HepG2 (cell line): ENCODE measurements at regions not wholly inside any gene's neighbourhood (a gene's known extent, or its start where the extent isn't known, plus 50 kb on each side); places are given as distances from the start of the nearest gene placed in this dataset.

ENCODE experiments used
- CCDC6 ChIP-seq: sonication (generic); formaldehyde crosslinking; IDR thresholded peaks from 2 replicates; pipeline ENCODE4 v1.8.1; 2022; ENCODE audit warnings: mild to moderate bottlenecking, missing genetic modification reagents, moderate library complexity
- HDAC1 ChIP-seq: sonication (generic); formaldehyde crosslinking; IDR thresholded peaks from 2 replicates; pipeline ENCODE4 v1.5.1; 2020; ENCODE audit warnings: mild to moderate bottlenecking, missing genetic modification reagents
- HOXA7 ChIP-seq: sonication (generic); formaldehyde crosslinking; IDR thresholded peaks from 2 replicates; pipeline ENCODE4 v1.8.1; 2022; ENCODE audit warnings: mild to moderate bottlenecking, missing genetic modification reagents, moderate library complexity
- HOXA9 ChIP-seq: sonication (generic); formaldehyde crosslinking; IDR thresholded peaks from 2 replicates; pipeline ENCODE4 v1.8.1; 2022; ENCODE audit warnings: missing genetic modification reagents, mild to moderate bottlenecking, moderate library complexity, borderline replicate concordance
- NAIF1 ChIP-seq: sonication (generic); formaldehyde crosslinking; IDR thresholded peaks from 2 replicates; pipeline ENCODE4 v1.5.0; 2020; ENCODE audit warnings: mild to moderate bottlenecking, missing genetic modification reagents, borderline replicate concordance
- PHF5A ChIP-seq: IDR thresholded peaks from one replicate; pipeline ENCODE4 v1.6.1; 2018; ENCODE audit warnings: low read depth, missing genetic modification reagents; ENCODE audit not compliant: unreplicated experiment
- SP140L ChIP-seq: sonication (generic); formaldehyde crosslinking; IDR thresholded peaks from 2 replicates; pipeline ENCODE4 v1.4.0; 2020; ENCODE audit warnings: missing genetic modification reagents, borderline replicate concordance
- TMF1 ChIP-seq: sonication (generic); formaldehyde crosslinking; IDR thresholded peaks from 2 replicates; pipeline ENCODE4 v1.8.1; 2022; ENCODE audit warnings: low read depth, missing genetic modification reagents
- ZNF264 ChIP-seq: sonication (generic); formaldehyde crosslinking; IDR thresholded peaks from 2 replicates; pipeline ENCODE4 v1.4.0; 2020; ENCODE audit warnings: missing genetic modification reagents
- ZNF350 ChIP-seq: sonication (generic); formaldehyde crosslinking; IDR thresholded peaks from 2 replicates; pipeline ENCODE4 v1.4.0; 2020; ENCODE audit warnings: mild to moderate bottlenecking, low read depth, missing genetic modification reagents, borderline replicate concordance
- ZNF468 ChIP-seq: sonication (generic); formaldehyde crosslinking; IDR thresholded peaks from 2 replicates; pipeline ENCODE4 v1.8.0; 2022; ENCODE audit warnings: mild to moderate bottlenecking, moderate library complexity, missing genetic modification reagents
- ZNF547 ChIP-seq: sonication (generic); formaldehyde crosslinking; IDR thresholded peaks from 2 replicates; pipeline ENCODE4 v1.5.1; 2020; ENCODE audit warnings: mild to moderate bottlenecking, missing genetic modification reagents
- ZNF644 ChIP-seq: IDR thresholded peaks from 2 replicates; pipeline ENCODE4 v1.6.1; 2016; ENCODE audit warnings: low read depth
- ZNF7 ChIP-seq: IDR thresholded peaks from 2 replicates; pipeline ENCODE4 v1.6.1; 2016; ENCODE audit warnings: missing biosample characterization, missing genetic modification reagents
- TF ChIP-seq, protein P1 (sequence below): sonication (generic); formaldehyde crosslinking; IDR thresholded peaks from 2 replicates; pipeline ENCODE4 v1.4.0; 2020; ENCODE audit warnings: mild to moderate bottlenecking, missing genetic modification reagents
- TF ChIP-seq, protein P2 (sequence below): sonication (generic); formaldehyde crosslinking; conservative IDR thresholded peaks from 2 replicates; pipeline ENCODE4 v1.4.0; 2020; ENCODE audit warnings: missing genetic modification reagents

DNA sequence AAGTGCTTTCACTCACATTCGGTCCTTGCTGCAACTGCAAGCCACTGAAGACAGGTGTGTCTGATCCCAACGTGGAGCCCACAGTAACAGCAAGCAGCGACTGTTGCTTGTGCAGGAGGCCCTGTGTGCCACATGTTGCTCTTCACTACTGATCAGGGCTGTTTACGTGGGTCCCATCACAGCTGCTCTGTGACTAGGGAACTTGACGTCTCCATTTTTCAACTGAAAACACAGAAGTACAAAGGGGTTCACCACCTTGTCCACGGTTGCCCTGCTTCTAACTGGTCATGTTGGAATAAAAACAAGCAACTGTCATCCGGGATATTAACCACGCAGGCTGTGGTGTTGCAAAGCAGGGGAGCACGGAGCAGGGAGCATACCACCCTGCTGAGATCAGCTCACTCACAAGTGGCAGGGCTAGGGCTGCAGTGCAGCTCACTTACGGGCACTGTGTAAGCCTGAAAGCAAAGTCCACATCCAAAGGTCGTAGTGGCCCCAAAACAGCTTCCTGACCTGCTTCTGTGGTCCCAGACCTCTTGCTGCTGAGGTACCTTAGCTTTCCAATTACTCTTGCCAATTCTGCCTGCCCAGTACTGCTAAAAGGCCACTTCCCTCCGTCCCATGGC lies 105.8 kb upstream of the DUSP22 start (continued):
- no peak for TF ChIP-seq TMF1 (CRISPR knock-in tag)
- TF ChIP-seq ZNF468 (CRISPR knock-in tag), result no peak
- TF ChIP-seq ZNF644 (CRISPR knock-in tag), result no peak
- no peak for TF ChIP-seq SP140L (CRISPR knock-in tag)
- TF ChIP-seq, protein P1, sequence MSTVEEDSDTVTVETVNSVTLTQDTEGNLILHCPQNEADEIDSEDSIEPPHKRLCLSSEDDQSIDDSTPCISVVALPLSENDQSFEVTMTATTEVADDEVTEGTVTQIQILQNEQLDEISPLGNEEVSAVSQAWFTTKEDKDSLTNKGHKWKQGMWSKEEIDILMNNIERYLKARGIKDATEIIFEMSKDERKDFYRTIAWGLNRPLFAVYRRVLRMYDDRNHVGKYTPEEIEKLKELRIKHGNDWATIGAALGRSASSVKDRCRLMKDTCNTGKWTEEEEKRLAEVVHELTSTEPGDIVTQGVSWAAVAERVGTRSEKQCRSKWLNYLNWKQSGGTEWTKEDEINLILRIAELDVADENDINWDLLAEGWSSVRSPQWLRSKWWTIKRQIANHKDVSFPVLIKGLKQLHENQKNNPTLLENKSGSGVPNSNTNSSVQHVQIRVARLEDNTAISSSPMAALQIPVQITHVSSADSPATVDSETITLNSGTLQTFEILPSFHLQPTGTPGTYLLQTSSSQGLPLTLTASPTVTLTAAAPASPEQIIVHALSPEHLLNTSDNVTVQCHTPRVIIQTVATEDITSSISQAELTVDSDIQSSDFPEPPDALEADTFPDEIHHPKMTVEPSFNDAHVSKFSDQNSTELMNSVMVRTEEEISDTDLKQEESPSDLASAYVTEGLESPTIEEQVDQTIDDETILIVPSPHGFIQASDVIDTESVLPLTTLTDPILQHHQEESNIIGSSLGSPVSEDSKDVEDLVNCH (CRISPR knock-in tag), result 0 out of 2 replicates have a peak, but pooled peaks have one; percentile 63
- TF ChIP-seq PHF5A, result no peak
- TF ChIP-seq ZNF264 (CRISPR knock-in tag), result peak; percentile 80; the same call in 1 of the 2 replicates
- TF ChIP-seq ZNF350 (CRISPR knock-in tag), result peak; percentile 23; the same call in 1 of the 2 replicates
- TF ChIP-seq HOXA7 (CRISPR knock-in tag), result 0 out of 2 replicates have a peak, but pooled peaks have one; percentile 58
- TF ChIP-seq CCDC6 (CRISPR knock-in tag), result 0 out of 2 replicates have a peak, but pooled peaks have one; percentile 2
- TF ChIP-seq HDAC1 (CRISPR knock-in tag), result peak; percentile 20; the same call in 1 of the 2 replicates
- 0 out of 2 replicates have a peak, but pooled peaks have one; percentile 14 for TF ChIP-seq ZNF547 (CRISPR knock-in tag)
- TF ChIP-seq, protein P2, sequence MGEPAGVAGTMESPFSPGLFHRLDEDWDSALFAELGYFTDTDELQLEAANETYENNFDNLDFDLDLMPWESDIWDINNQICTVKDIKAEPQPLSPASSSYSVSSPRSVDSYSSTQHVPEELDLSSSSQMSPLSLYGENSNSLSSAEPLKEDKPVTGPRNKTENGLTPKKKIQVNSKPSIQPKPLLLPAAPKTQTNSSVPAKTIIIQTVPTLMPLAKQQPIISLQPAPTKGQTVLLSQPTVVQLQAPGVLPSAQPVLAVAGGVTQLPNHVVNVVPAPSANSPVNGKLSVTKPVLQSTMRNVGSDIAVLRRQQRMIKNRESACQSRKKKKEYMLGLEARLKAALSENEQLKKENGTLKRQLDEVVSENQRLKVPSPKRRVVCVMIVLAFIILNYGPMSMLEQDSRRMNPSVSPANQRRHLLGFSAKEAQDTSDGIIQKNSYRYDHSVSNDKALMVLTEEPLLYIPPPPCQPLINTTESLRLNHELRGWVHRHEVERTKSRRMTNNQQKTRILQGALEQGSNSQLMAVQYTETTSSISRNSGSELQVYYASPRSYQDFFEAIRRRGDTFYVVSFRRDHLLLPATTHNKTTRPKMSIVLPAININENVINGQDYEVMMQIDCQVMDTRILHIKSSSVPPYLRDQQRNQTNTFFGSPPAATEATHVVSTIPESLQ (CRISPR knock-in tag), result no peak
- no peak for TF ChIP-seq NAIF1
- TF ChIP-seq HOXA9 (CRISPR knock-in tag), result 0 out of 2 replicates have a peak, but pooled peaks have one; percentile 14
- 0 out of 2 replicates have a peak, but pooled peaks have one; percentile 21 for TF ChIP-seq ZNF7 (CRISPR knock-in tag)
